NCI-H226 (cell line): ENCODE measurements at regions not wholly inside any gene's neighbourhood (a gene's known extent, or its start where the extent isn't known, plus 50 kb on each side); places are given as distances from the start of the nearest gene placed in this dataset.

ENCODE experiments used
- DNase-seq: peaks from one replicate; pipeline ENCODE4 v3.0.0-alpha.2; 2015

DNA sequence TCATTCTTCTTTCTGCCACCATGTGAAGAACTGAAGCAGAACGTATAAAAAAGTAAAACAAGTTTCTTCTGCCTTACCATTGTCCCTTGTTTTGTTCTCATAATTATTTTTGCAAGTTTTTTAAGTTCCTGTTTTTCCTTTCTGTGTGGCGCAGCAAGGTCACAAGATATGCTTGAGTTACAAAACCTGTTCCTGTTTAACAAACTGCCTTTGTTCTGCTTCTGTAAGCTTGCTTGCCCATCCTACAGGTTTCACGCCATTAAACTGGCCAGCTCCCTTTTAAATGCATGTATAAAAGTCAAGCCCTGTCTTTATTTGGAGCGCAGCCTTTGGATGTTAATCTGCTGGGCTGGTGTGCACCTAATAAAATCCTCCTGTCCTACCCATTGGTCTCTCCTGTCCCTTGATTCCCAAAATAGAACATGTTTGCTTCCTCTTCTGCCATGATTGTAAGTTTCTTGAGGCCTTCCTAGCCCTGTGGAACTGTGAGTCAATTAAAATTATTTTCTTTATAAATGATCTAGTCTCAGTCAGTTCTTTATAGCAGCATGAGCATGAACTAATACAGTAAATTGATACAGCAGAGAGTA lies 1115.4 kb downstream of the SLITRK1 start:
- no peak for DNase-seq

DNA sequence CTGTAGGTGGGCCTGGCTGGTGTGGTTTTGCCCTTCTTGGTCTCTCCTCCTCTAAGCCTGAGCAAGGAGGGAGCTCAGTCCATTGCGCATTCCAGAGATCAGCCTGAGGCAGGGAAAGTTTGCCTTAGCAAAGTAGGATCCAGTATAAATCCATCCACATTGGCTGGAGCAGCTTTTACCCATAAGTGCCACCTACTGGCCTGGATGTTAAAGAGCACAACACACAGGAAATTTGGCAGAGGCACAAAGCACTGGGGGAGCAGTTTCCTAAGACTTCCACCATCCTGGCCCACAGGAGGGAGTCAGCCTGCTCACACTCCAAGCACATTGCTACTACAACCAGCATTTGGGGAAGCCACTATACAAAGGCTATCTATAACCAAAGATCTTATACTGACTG lies 1124.2 kb downstream of the SLITRK1 start:
- DNase-seq, result peak; percentile 34

DNA sequence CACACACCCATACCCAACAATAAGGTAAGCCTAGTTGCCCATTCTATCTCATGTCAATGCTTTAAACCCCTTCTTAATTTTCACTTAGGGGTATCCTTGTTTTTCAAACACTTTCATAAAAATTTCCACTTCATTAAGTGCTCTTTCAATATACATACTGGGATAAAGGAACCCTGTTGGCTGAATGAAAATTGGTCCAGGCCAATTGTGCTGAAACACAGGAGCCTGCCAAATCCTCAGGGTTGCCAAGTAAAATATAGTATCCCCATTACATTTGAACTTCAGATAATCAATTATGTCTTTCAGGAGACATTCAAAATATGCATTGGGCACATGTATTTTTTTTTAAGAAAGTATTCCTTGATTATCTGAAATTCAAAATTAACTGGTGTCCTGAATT lies 1131.1 kb downstream of the SLITRK1 start:
- no peak for DNase-seq

DNA sequence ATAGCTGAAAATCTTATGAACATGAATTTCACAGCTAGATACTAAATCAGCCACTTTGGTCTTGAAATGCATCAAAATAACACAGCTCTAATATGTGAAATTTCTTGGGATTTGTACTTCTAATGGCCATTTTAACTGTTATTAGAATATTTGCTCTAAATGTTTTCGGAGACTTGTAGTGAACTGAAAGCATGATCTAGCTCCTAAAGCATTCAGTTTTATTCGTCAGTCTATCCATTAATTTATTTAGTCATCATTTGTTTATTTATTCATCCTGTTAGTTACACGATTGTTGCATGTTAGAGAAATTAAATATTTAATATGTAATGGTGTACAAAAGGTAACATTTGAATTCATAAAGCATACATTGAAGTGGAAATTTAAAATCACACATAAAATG lies 1132.7 kb downstream of the SLITRK1 start:
- no peak for DNase-seq

DNA sequence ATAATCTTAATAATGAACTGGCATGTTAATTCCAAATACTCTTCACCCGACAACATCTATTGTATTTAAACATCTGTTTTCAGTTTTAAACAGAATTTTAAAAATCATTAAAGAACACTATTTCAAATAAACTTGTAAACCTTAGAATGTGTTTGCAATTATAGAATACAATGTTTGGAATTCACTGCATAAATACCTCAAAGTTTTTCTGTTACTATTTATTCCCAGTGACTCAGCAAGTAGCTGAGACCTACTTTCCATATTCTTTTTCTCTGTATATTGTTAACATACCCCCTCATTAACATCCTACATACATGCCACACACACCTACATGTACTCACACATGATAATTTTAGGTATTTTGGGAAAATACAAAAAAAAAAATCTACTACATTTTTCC lies 1134.3 kb downstream of the SLITRK1 start:
- no peak for DNase-seq

DNA sequence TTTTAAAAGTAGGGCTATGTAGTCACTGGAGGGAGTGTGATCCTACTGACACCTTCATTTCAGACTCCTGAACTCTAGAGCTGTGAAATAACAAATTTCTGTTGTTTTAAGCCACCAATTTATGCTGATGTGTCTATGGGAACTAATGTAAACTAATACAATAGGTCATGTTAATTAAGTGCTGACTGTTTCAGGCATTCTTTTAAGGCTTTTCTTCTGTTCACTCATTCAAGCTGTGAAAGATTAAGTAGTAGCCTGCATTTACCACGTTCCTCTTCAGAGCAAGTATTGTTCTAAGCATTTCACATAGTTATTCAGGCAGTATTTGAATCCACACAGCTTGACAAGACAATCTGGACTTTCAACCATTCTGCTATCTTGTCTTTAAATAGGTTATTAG lies 1135.0 kb downstream of the SLITRK1 start:
- no peak for DNase-seq

DNA sequence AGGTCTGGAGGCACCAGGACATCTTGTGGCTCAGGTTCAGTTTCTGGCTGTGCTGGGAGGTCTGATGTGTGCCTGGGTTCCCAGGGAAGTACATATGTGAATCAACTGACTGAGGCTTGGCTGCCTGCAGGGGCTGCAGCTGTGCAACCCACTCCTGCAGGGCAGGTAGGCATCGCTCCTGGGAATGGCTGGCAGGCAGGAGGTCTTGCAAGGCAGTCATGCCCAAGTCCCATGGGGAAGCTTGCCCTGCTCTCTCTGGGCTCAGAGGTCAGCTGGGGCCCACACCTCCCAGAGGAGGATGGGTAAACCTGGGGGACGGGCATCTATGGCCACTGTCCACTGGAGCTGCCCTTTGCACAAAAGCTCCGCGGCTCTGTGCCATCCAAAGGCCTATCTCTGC lies 1141.8 kb downstream of the SLITRK1 start:
- no peak for DNase-seq

DNA sequence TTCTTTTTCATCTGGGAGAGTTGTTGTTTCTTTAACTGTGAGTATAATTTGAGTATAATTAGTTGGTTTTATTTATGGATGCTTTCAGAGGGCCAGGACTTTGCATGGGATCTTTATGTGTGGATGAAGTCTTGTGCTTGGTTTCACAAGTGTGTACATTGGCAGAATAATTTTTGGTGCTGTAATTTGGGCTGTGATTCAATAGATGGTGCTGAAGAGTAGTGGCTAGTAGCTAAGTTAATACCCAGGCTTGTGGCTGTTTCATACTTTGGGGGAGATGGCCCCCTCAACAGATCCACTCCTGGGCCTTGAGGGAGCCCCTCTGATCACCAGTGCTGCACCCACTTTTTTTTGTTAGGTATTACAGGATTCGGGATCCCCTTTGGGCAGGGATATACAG lies 1142.4 kb downstream of the SLITRK1 start:
- DNase-seq, result no peak

DNA sequence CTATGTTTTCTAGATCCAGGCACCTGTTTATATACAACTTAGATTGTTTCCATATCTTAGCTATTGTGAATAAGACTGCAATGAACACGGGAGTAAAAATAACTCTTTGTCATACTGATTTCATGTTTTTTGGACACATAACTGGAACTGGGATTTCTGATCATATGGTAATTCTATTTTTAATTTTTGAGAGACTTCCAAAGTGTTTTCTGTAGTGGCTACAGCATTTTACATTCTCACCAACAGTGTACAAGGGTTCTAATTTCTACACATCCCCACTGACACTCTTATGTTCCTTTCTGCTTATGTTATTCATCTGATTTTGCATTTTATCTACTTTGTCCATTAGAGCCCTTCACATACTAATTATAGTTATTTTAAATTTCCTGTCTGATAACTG lies 1152.9 kb downstream of the SLITRK1 start:
- no peak for DNase-seq

DNA sequence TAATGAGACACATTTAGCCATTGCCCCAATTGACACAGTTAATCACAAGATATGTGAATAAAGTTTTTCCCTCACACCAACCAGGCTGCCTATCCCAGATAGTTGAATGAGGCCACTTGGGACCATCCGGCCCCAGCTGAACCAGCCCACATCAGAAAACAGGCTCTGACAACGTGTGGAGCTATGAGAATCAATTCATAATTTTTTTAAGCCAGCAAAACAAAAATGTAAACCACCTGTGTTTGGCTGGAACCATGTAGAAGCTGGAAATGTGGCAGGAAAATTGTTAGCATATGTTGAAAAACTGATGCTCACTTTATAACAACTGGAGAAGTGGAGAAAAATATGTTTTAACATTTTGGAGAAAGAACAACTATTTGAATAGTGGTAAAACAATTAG lies 1161.3 kb downstream of the SLITRK1 start:
- no peak for DNase-seq

DNA sequence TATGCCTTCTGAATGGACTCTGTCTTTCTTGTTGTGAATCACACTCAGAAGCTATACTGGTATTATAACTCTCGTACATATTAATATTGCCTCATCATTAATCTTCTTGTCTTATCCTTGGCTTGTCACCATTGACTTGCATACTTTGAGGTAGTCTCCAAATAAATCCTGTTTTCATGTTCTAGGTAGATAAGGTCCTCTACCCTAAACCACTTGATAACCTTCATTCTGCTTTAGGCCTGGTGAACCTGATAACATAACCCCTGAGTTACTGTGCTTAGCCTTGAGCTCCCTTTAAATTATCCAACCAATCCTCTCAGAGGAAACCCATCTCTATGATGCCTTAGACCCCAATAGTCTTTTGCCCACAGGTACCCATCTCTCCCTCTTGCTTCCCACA lies 1162.3 kb downstream of the SLITRK1 start:
- DNase-seq, result no peak

DNA sequence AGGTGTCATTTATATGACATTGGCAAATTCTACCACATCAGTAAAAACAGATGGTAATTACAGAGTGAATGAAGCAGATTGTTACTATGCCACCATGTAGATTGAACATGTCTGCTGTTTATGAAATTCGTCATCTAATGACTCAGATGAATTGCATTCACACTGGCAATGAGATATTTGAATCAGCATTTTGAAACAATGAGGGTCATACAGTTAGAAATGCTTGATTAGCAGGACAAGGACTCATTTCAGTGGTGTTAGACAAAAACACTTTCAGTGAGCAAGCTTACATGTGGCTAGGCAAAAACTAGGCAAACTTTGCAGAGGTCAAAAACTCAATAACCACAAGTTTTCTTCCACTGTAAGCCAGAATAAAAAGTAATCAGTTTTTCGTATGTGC lies 1165.0 kb downstream of the SLITRK1 start:
- peak; percentile 57 for DNase-seq

DNA sequence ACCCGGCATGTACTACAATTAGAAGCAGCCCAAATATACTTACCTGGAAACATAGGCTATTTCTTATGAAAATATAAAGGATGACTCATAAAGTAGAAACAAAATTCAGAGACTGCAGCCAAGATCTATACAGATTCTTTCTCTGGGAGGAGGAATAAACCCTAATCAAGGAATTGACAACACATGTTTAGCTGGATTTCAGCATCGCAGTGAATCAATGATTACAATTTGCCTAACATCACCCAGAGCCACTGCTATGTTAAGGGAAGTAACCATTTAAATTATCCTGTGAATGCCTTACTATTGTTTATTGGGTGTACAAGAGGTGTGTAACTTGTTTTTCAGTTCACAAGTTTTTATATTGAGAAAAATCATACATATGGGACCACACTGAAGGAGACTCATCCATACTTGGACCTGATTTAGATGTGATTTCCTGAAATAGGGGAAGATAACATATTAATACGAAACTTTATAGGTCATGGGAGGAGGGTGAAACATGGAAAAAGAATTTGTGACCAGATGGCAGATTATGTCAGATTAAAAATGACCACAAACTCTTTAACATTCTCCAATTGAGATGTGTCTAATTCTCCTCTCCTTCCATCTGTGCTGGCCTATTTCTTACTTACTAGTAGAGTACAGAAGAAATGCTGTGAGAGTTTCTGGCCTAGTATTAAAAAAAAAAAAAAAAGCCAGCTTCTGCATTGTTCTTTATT lies 1168.4 kb downstream of the SLITRK1 start:
- DNase-seq, result no peak

DNA sequence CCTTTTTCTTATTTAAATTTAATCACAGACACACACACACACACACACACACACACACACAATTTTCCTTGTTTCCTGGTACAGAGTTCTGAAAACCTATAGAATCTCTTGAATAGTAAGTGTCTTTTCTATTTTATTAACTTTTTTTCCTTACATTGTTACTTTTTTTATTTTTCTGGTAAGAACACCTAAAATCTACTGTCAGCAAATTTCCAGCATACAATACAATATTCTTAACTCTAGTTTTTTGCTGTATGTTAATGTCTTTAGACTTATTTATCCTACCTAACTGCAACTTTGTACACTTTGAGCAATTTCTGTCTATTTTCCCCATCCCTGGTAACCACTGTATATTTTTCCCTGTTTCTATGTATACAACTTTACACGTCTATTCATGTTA lies 1179.8 kb downstream of the SLITRK1 start:
- no peak for DNase-seq

DNA sequence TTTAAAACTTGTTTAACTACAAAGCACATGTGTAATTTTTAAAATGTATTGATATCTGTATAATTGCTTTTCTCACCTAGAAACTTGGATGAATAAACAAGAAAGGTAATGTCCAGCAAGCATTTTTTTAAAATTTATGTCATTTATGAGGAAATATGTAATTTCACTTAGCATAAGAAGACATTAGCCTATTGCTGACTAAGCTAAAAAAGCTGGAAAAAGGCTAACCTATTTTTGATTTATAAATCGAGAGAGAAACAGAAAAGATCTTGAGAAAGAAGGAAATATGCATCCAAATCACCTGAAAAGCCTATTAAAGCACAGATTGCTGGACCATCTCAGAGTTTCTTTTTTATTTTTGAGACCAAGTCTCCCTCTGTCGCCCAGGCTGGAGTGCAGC lies 1181.3 kb downstream of the SLITRK1 start:
- no peak for DNase-seq

DNA sequence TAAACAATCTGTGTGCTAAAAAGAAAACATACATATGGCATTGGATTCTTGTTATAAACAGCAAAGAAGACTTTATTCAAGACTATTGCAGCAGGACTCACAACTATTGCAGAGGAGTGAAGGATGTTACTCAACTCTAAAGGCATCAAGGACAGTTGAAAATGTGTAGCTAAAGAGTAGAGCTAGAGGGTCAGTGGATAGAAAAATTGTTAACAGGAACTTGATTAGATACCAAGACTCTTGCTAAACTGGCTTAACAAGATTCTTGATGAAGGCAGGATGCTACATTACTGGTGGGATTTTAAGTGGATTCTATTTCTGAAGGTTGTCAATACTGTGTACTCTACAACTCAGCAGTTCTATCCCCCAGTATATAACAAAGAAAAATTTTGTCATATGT lies 1183.3 kb downstream of the SLITRK1 start:
- no peak for DNase-seq

DNA sequence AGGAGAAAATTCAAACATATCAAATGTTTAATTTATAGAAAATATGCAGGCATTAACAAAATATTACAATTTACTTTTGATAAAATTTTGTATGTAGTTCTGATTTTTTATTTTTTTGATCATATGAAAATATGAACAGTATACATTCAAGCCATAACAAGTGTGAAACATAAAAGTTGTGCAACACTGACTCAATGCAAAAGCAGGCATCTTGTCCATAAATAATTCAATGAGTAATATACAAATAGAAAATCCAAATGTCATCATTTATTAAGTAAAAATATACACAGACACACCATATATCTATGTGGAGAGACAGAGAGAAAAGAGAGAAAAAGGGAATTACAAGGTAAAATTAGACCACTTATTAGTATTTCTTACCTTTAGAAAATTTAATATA lies 1183.9 kb downstream of the SLITRK1 start:
- DNase-seq, result no peak

DNA sequence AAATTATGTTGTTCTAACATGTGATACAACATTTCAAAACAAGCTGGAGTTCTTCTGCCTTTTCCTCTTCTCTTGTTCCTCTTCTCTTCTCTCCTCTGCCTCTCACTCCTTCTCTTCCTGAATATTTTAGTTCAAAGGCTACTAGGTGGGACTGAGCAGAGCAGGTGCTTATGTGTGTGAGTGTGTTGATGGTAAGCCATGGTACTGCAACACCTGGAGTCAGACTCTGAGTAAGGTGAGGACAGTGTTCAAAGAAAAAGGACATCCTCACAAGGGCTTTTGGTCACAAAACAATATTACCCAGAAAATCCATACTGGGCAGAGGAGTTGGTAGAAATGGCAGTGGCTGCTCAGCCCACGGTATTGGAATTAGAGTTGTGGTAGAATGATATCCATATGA lies 1188.7 kb downstream of the SLITRK1 start:
- no peak for DNase-seq

DNA sequence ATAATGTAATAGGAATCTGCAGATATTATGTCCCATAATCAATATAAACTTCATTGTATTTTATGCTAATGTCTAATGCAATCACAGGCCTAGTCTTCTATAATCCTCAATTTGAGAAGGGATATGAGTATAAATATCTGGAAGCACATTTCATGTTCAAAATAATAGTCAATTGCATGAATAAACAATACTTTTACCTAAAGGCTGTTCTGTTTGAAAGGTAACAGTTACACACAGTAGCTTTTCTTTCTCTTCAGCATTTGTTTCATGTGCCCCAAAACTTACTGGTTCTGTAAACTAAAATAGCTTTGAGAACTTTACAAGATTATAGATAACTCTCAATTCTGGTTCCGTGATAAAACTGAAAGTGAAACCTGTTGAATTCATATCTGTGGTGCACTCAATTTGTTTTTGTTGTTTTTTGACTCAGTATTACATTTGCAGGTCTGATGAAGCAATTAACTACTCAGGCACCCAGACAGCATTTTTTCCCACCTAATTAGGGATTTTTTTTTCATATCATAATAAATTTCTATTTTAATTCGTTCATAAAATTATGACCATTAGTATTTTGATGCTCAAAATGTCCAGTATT lies 1193.8 kb downstream of the SLITRK1 start:
- no peak for DNase-seq

DNA sequence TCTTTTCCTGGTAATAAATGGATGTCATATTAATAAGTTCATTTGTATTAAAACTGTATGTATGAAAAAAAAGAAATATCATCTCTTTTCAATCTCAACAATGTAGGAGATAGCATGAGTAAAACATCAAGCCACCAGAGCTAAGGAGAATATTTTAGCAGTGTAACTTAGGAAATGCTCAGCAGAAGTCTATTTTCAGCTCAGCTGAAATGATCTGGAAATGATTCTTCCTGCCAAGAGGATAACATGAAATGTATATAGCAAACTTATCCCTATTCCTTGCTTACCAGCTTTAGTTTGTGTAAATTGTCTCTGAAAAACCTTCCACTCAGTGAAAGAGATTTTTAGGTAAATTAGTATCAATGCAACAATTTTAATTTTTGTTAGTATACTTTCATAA lies 1194.4 kb downstream of the SLITRK1 start:
- DNase-seq, result no peak

DNA sequence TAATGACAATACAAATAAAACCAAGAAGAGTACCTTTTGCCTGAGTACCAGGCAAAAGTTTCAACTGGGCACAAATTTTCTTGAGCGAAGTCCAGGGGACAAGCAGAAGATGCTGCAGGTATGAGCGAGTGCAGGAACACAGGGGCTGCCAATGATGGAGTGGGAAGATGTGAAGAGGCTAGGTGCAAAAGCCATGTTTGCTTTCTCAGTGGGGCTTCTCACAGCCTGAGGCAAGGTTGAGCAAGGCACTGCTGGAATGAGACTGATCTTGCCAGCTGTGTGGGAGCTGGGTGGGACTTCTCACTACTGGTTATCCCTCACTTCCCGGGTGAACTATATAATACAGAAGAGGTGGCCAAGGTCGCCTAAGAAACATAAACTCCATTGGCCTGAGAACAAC lies 1200.7 kb downstream of the SLITRK1 start:
- peak; percentile 27 for DNase-seq

DNA sequence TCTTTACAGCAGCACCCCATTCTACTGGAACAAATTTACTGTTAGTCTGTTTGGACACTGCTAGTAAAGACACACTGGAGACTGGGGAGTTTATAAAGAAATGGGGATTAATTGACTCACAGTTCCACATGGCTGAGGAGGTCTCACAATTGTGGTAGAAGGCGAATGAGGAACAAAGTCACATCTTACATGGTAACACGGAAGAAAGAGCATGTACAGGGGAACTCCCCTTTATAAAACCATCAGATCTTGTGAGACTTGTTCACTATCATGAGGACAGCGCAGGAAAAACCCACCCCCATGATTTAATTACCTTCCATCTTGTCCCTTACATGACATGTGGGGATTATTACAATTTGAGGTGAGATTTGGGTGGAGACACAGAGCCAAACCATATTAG lies 1204.2 kb downstream of the SLITRK1 start:
- no peak for DNase-seq

DNA sequence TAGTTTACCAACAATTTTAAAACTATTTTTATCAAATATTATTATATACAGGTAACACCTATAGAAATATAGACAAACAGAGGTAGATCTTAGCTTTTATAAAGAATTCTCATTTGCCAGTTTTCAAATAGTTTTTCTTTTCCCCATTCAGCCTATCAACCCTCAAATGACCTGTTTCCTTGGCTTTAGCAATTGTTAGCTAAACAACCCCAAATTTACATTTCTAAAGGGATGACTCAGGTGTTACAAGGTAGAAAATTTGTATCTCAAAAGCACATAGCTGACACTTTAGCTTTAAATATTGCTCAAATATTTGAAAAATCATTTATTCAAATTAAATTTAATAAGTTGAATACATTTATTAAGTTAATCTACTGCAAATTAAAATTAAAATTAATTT lies 1207.2 kb downstream of the SLITRK1 start:
- DNase-seq, result no peak

DNA sequence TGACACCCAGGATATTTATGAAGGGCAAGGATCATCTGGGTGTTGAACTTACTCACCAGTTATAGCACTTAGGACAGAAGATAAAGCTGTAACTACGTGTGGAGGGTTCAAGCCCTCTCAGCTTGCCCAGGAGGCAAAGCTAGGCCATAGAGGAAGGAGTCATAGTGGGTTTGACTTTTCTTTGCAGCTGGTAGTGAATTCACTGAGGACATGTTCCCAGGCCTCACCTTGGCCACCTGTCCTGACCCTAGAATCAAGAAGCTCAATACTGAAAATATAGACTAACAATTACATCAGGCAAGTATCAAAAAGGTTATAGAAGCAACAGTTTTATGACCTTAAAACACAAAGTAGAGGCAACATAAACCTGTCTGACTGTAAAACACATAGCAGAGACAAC lies 1207.7 kb downstream of the SLITRK1 start:
- no peak for DNase-seq

DNA sequence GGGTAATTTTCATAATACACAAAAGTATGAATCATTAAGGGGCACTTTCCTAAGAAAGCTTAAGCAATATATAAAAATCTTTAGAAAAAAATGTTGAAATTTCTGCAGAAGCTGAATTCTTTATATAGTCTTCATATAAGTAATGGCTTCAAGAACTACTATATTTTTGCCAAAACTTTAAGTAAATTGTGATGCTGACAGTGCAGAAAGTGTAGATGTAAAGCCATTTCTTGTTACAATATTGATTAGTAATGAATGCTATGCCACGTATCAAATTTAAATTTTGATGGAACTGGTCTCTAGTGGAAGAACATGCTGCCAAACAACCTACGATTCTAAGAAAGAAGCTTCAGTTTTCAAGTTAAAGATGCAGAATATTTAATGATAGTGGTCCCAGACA lies 1210.0 kb downstream of the SLITRK1 start:
- DNase-seq, result no peak
